H9 (cell line): ENCODE measurements at regions not wholly inside any gene's neighbourhood (a gene's known extent, or its start where the extent isn't known, plus 50 kb on each side); places are given as distances from the start of the nearest gene placed in this dataset.

Experiments
- DNase-seq: peaks from one replicate; pipeline ENCODE4 v3.0.0-alpha.2; 2017
- H2AFZ ChIP-seq: one replicate; pipeline ENCODE4 v1.6.1; 2013; ENCODE audit warnings: mild to moderate bottlenecking, low read length, control low read depth, moderate library complexity
- H2AK5ac ChIP-seq: 2 replicates; pipeline ENCODE4 v1.6.1; 2013; ENCODE audit warnings: low read length, control low read depth, mixed read lengths; ENCODE audit not compliant: insufficient read length
- H2BK120ac ChIP-seq: one replicate; pipeline ENCODE4 v1.6.1; 2013; ENCODE audit warnings: low read depth, mild to moderate bottlenecking, low read length, control low read depth, inconsistent platforms; ENCODE audit not compliant: poor library complexity, severe bottlenecking
- H2BK12ac ChIP-seq: 2 replicates; pipeline ENCODE4 v1.6.1; 2013; ENCODE audit warnings: low read length, control low read depth, mixed read lengths, low read depth; ENCODE audit not compliant: insufficient read length
- H2BK15ac ChIP-seq: 2 replicates; pipeline ENCODE4 v1.6.1; 2013; ENCODE audit warnings: low read depth, low read length, control low read depth
- H2BK20ac ChIP-seq: one replicate; pipeline ENCODE4 v1.6.1; 2013; ENCODE audit warnings: low read depth, mild to moderate bottlenecking, low read length, control low read depth, inconsistent platforms; ENCODE audit not compliant: poor library complexity, severe bottlenecking
- H2BK5ac ChIP-seq: 2 replicates; pipeline ENCODE4 v1.6.1; 2013; ENCODE audit warnings: low read length, control low read depth, mixed read lengths; ENCODE audit not compliant: insufficient read length
- H3K14ac ChIP-seq: 2 replicates; pipeline ENCODE4 v1.6.1; 2013; ENCODE audit warnings: low read length, control low read depth; ENCODE audit not compliant: insufficient read depth
- H3K18ac ChIP-seq: 2 replicates; pipeline ENCODE4 v1.6.1; 2013; ENCODE audit warnings: low read depth, mild to moderate bottlenecking, mixed read lengths, low read length, control low read depth; ENCODE audit not compliant: insufficient read length
- H3K23ac ChIP-seq: 2 replicates; pipeline ENCODE4 v1.6.1; 2013; ENCODE audit warnings: low read length, control low read depth, mixed read lengths, low read depth; ENCODE audit not compliant: insufficient read length
- H3K23me2 ChIP-seq: 2 replicates; pipeline ENCODE4 v1.6.1; 2013; ENCODE audit warnings: low read depth, mild to moderate bottlenecking, mixed read lengths, low read length, control low read depth; ENCODE audit not compliant: insufficient read length, poor library complexity, severe bottlenecking
- H3K27ac ChIP-seq: 2 replicates; pipeline ENCODE4 v1.5.1; 2013; ENCODE audit warnings: low read length, control low read depth, mixed read lengths, low read depth; ENCODE audit not compliant: insufficient read length
- H3K27me3 ChIP-seq: 2 replicates; pipeline ENCODE4 v1.6.1; 2013; ENCODE audit warnings: low read length, control low read depth, inconsistent platforms; ENCODE audit not compliant: insufficient read depth
- H3K4ac ChIP-seq: 2 replicates; pipeline ENCODE4 v1.6.1; 2013; ENCODE audit warnings: low read depth, mild to moderate bottlenecking, control low read depth, inconsistent platforms, low read length, moderate library complexity
- H3K4me1 ChIP-seq: 2 replicates; pipeline ENCODE4 v1.6.1; 2013; ENCODE audit warnings: low read length, control low read depth, inconsistent platforms; ENCODE audit not compliant: insufficient read depth
- H3K4me2 ChIP-seq: 2 replicates; pipeline ENCODE4 v1.6.1; 2013; ENCODE audit warnings: low read length, control low read depth, mixed read lengths; ENCODE audit not compliant: insufficient read length, insufficient read depth
- H3K56ac ChIP-seq: 2 replicates; pipeline ENCODE4 v1.6.1; 2013; ENCODE audit warnings: low read depth, mild to moderate bottlenecking, mixed read lengths, low read length, control low read depth; ENCODE audit not compliant: insufficient read length
- H3K79me1 ChIP-seq: 2 replicates; pipeline ENCODE4 v1.6.1; 2013; ENCODE audit warnings: low read depth, mild to moderate bottlenecking, moderate library complexity, low read length, control low read depth, inconsistent platforms; ENCODE audit not compliant: insufficient read depth, poor library complexity, severe bottlenecking
- H3K79me2 ChIP-seq: 2 replicates; pipeline ENCODE4 v1.6.1; 2013; ENCODE audit warnings: low read length, control low read depth, inconsistent platforms; ENCODE audit not compliant: insufficient read depth
- H3K9ac ChIP-seq: 2 replicates; pipeline ENCODE4 v1.6.1; 2013; ENCODE audit warnings: low read length, control low read depth, mixed read lengths; ENCODE audit not compliant: insufficient read length; ENCODE audit errors: extremely low read depth
- H3K9me3 ChIP-seq: one replicate; pipeline ENCODE4 v1.6.1; 2013; ENCODE audit warnings: low read depth, low read length, inconsistent platforms; ENCODE audit not compliant: control insufficient read depth
- H3T11ph ChIP-seq: one replicate; pipeline ENCODE4 v1.6.1; 2013; ENCODE audit warnings: mild to moderate bottlenecking, low read length, control low read depth, inconsistent platforms
- H4K20me1 ChIP-seq: one replicate; pipeline ENCODE4 v1.6.1; 2013; ENCODE audit not compliant: control insufficient read depth, insufficient read length, insufficient read depth
- H4K5ac ChIP-seq: 2 replicates; pipeline ENCODE4 v1.6.1; 2013; ENCODE audit warnings: low read depth, mild to moderate bottlenecking, mixed read lengths, low read length, control low read depth; ENCODE audit not compliant: insufficient read length
- H4K8ac ChIP-seq: replicated peaks from 2 replicates; pipeline ENCODE4 v1.6.1; 2013; ENCODE audit warnings: low read length, control low read depth, mixed read lengths, low read depth; ENCODE audit not compliant: insufficient read length
- H4K91ac ChIP-seq: 2 replicates; pipeline ENCODE4 v1.6.1; 2013; ENCODE audit warnings: low read depth, mild to moderate bottlenecking, moderate library complexity, mixed read lengths, low read length, control low read depth; ENCODE audit not compliant: insufficient read length
- H3K27ac Mint-ChIP-seq, 3 experiments: 2 replicates in 2 of 3; 3 replicates in 1 of 3; pipeline ENCODE4 v1.8.0; 2020 to 2021; ENCODE audit warnings: mixed read lengths in 3 of 3, mild to moderate bottlenecking in 1 of 3, moderate library complexity in 1 of 3
- H3K27me3 Mint-ChIP-seq: 2 replicates; pipeline ENCODE4 v1.8.0; 2021; ENCODE audit warnings: low read depth, mild to moderate bottlenecking, moderate library complexity, mixed read lengths
- H3K36me3 Mint-ChIP-seq, 3 experiments: 2 replicates in 2 of 3; 3 replicates in 1 of 3; pipeline ENCODE4 v1.8.0; 2020 to 2021; ENCODE audit warnings: low read depth in 3 of 3, mixed read lengths in 3 of 3; ENCODE audit not compliant: insufficient read depth in 1 of 3
- H3K4me1 Mint-ChIP-seq, 2 experiments: 2 replicates each; pipeline ENCODE4 v1.8.0; 2020; ENCODE audit warnings: mixed read lengths in 2 of 2
- H3K4me3 Mint-ChIP-seq, 2 experiments: 2 replicates in 1 of 2; 3 replicates in 1 of 2; pipeline ENCODE4 v1.8.0; 2020 to 2021; ENCODE audit warnings: mild to moderate bottlenecking in 2 of 2, mixed read lengths in 2 of 2, moderate library complexity in 1 of 2
- H3K9me3 Mint-ChIP-seq, 2 experiments: 2 replicates in 1 of 2; 3 replicates in 1 of 2; pipeline ENCODE4 v1.8.0; 2020; ENCODE audit warnings: mild to moderate bottlenecking in 2 of 2, mixed read lengths in 2 of 2, moderate library complexity in 1 of 2
- CTCF ChIP-seq: fragments of 200-600 bp; sonication (generic); conservative IDR thresholded peaks from 3 replicates; pipeline ENCODE4 v1.8.0; 2021; ENCODE audit warnings: antibody characterized with exemption, mild to moderate bottlenecking
- WGBS: extraction: QIAGEN DNeasy Blood & Tissue Kit; methylation state at CpG from one replicate; pipeline ENCODE4 v1.1.7; 2013; ENCODE audit warnings: missing lambda C conversion rate, low lambda C conversion rate, mixed read lengths; ENCODE audit not compliant: insufficient read length; ENCODE audit errors: extremely low coverage; 5-methylcytosine and 5-hydroxymethylcytosine counted together

GRCh38 chr1:193613041-193613440, 426.6 kb upstream of the B3GALT2 start:
- no peak overlapping the region for H4K8ac ChIP-seq
- H3T11ph ChIP-seq = no peak overlapping the region
- H2BK5ac ChIP-seq = no peak overlapping the region
- no peak overlapping the region for H4K91ac ChIP-seq
- H3K4me2 ChIP-seq = no peak overlapping the region
- H3K18ac ChIP-seq = no peak overlapping the region
- no peak overlapping the region for H3K14ac ChIP-seq
- no peaks in the 10 kb centered on the region for H3K9me3 ChIP-seq
- H2AFZ ChIP-seq = no peak overlapping the region
- H3K23ac ChIP-seq = no peak overlapping the region
- no CpG with 5 or more reads among the region's 2 CpGs for whole genome bisulfite sequencing
- no peak overlapping the region for H3K56ac ChIP-seq
- Mint-ChIP-seq H3K27ac (no peak overlapping the region), H3K9me3 (peaks cover 0 to 4% of the 10 kb centered on the region in 2 experiments; a peak in 1 of 5 replicates), H3K36me3 (peaks cover 0 to 8% (median 0%) of the 10 kb centered on the region in 3 experiments; a peak in 2 of 7 replicates), H3K4me3 (no peak overlapping the region), H3K4me1 (no peaks in the 10 kb centered on the region), H3K27me3 (no peaks in the 10 kb centered on the region)
- H2BK15ac ChIP-seq = no peak overlapping the region
- H2BK12ac ChIP-seq = no peak overlapping the region
- no peak overlapping the region for H2BK20ac ChIP-seq
- no peaks in the 10 kb centered on the region for H3K79me1 ChIP-seq
- H3K9ac ChIP-seq = no peak overlapping the region
- no peak overlapping the region for H2AK5ac ChIP-seq
- no peak for TF ChIP-seq CTCF
- H4K5ac ChIP-seq = no peak overlapping the region
- H3K4ac ChIP-seq = no peak overlapping the region
- H3K27me3 ChIP-seq = no peaks in the 10 kb centered on the region
- no peak overlapping the region for H3K27ac ChIP-seq
- H3K4me1 ChIP-seq = no peaks in the 10 kb centered on the region
- H3K23me2 ChIP-seq = no peaks in the 10 kb centered on the region
- no peak for DNase-seq
- H2BK120ac ChIP-seq = no peak overlapping the region
- no peaks in the 10 kb centered on the region for H3K79me2 ChIP-seq
- no peaks in the 10 kb centered on the region for H4K20me1 ChIP-seq
